ENCODE measurements at regions not wholly inside any gene's neighbourhood (a gene's known extent, or its start where the extent isn't known, plus 50 kb on each side); places are given as distances from the start of the nearest gene placed in this dataset.

GRCh38 chr15:38793206-38793810, 228.7 kb upstream of the RASGRP1 start (continued):
- TF ChIP-seq SRF (IDR thresholded peaks at IDR 0.05; ENCODE audit: low read depth, low read length) = no peak
- no peak for TF ChIP-seq CBX8 (IDR thresholded peaks at IDR 0.05; ENCODE audit: borderline replicate concordance, low read depth, low read length)
- no peak for TF ChIP-seq RXRA (IDR thresholded peaks at IDR 0.05; ENCODE audit: insufficient read depth, low read depth, low read length)
- no peak for TF ChIP-seq BACH1 (IDR thresholded peaks at IDR 0.05; ENCODE audit: low read length)
- no peak for TF ChIP-seq TAF1 (IDR thresholded peaks at IDR 0.05; ENCODE audit: low read depth, low read length)
- no peak for TF ChIP-seq MAX (IDR thresholded peaks at IDR 0.05)
- TF ChIP-seq ASH2L (IDR thresholded peaks at IDR 0.05; ENCODE audit: low read length) = no peak
- no peak for TF ChIP-seq KDM5A (IDR thresholded peaks at IDR 0.05; ENCODE audit: low read length)
